KMS-11 (cell line): ENCODE measurements at regions not wholly inside any gene's neighbourhood (a gene's known extent, or its start where the extent isn't known, plus 50 kb on each side); places are given as distances from the start of the nearest gene placed in this dataset.

ENCODE experiments used
- H2AFZ ChIP-seq: fragments of 200-600 bp; sonication (generic); 2 replicates; pipeline ENCODE4 v1.6.1; 2016; ENCODE audit warnings: antibody characterized with exemption, mixed run types, low read depth
- H3K27ac ChIP-seq: fragments of 200-600 bp; sonication (generic); 2 replicates; pipeline ENCODE4 v1.6.1; 2016; ENCODE audit warnings: mild to moderate bottlenecking, mixed run types
- H3K27me3 ChIP-seq: fragments of 200-600 bp; sonication (generic); 2 replicates; pipeline ENCODE4 v1.6.1; 2017; ENCODE audit warnings: mild to moderate bottlenecking, low read depth, mixed run types, moderate library complexity; ENCODE audit not compliant: insufficient read depth
- H3K36me3 ChIP-seq: fragments of 200-600 bp; sonication (generic); 2 replicates; pipeline ENCODE4 v1.6.1; 2017; ENCODE audit warnings: mild to moderate bottlenecking, mixed run types; ENCODE audit not compliant: insufficient read depth
- H3K4me1 ChIP-seq: fragments of 200-600 bp; sonication (generic); 2 replicates; pipeline ENCODE4 v1.6.1; 2016; ENCODE audit warnings: mild to moderate bottlenecking, low read depth, mixed run types; ENCODE audit not compliant: poor library complexity, severe bottlenecking
- H3K4me2 ChIP-seq: fragments of 200-600 bp; sonication (generic); 2 replicates; pipeline ENCODE4 v1.7.0; 2016; ENCODE audit warnings: mild to moderate bottlenecking, mixed run types
- H3K4me3 ChIP-seq: fragments of 200-600 bp; sonication (generic); IDR thresholded peaks from 2 replicates; pipeline ENCODE4 v1.6.1; 2017; ENCODE audit warnings: low read depth, low read length, mixed read lengths; ENCODE audit not compliant: insufficient read depth
- H3K79me2 ChIP-seq: fragments of 200-600 bp; sonication (generic); 2 replicates; pipeline ENCODE4 v1.6.1; 2016; ENCODE audit warnings: low read depth, mixed run types; ENCODE audit not compliant: insufficient read depth
- H3K9ac ChIP-seq: fragments of 200-600 bp; sonication (generic); 2 replicates; pipeline ENCODE4 v1.6.1; 2016; ENCODE audit warnings: mild to moderate bottlenecking, mixed run types
- H4K20me1 ChIP-seq: fragments of 200-600 bp; sonication (generic); 2 replicates; pipeline ENCODE4 v1.6.1; 2016; ENCODE audit warnings: mild to moderate bottlenecking, mixed run types; ENCODE audit not compliant: insufficient read depth
- CTCF ChIP-seq: fragments of 200-600 bp; sonication (generic); conservative IDR thresholded peaks from 2 replicates; pipeline ENCODE4 v1.6.1; 2017; ENCODE audit warnings: low read depth, mild to moderate bottlenecking, antibody characterized with exemption, low read length, moderate library complexity, mixed read lengths

- Histone ChIP-seq H4K20me1 (no peaks in the 10 kb centered on the region), H2AFZ (no peak overlapping the region), H3K9ac (no peak overlapping the region), H3K27ac (no peak overlapping the region), H3K27me3 (no peaks in the 10 kb centered on the region), H3K36me3 (no peaks in the 10 kb centered on the region), H3K79me2 (no peaks in the 10 kb centered on the region), H3K4me2 (no peak overlapping the region), H3K4me3 (no peak overlapping the region), H3K4me1 (peaks cover 38% of the 10 kb centered on the region)
- no peak for TF ChIP-seq CTCF
These were observed 206.9 kb downstream of the LY86 start for GRCh38 chr6:6795393-6795792.

GRCh38 chr6:6796818-6797217 is 208.3 kb downstream of the LY86 start:
- H3K9ac ChIP-seq, result no peak overlapping the region
- H3K79me2 ChIP-seq, result no peaks in the 10 kb centered on the region
- no peaks in the 10 kb centered on the region for H3K27me3 ChIP-seq
- H4K20me1 ChIP-seq, result no peaks in the 10 kb centered on the region
- H3K27ac ChIP-seq, result peak overlapping the region; percentile 96; the same call in 1 of the 2 replicates
- H3K4me3 ChIP-seq, result no peak overlapping the region
- no peak overlapping the region for H2AFZ ChIP-seq
- no peak for TF ChIP-seq CTCF
- H3K4me2 ChIP-seq, result no peak overlapping the region
- H3K4me1 ChIP-seq, result peaks cover 53% of the 10 kb centered on the region
- H3K36me3 ChIP-seq, result no peaks in the 10 kb centered on the region

- TF ChIP-seq CTCF, result no peak
- Histone ChIP-seq H4K20me1 (no peaks in the 10 kb centered on the region), H3K36me3 (no peaks in the 10 kb centered on the region), H2AFZ (peak overlapping the region; percentile 90), H3K27ac (peak overlapping the region; percentile 96), H3K4me2 (peak overlapping the region; percentile 88), H3K4me1 (peaks cover 69% of the 10 kb centered on the region), H3K4me3 (no peak overlapping the region), H3K9ac (peak overlapping the region; percentile 67), H3K27me3 (no peaks in the 10 kb centered on the region), H3K79me2 (no peaks in the 10 kb centered on the region)
These were observed 209.9 kb downstream of the LY86 start for GRCh38 chr6:6798448-6798860.

GRCh38 chr6:6801005-6801335 is 212.4 kb downstream of the LY86 start:
- Histone ChIP-seq H3K4me2 (peak overlapping the region; percentile 88), H3K4me1 (peaks cover 87% of the 10 kb centered on the region), H4K20me1 (no peaks in the 10 kb centered on the region)

More at GRCh38 chr6:6801005-6801335, 212.4 kb downstream of the LY86 start:
- TF ChIP-seq CTCF, result no peak
- peak overlapping the region; percentile 67; the same call in 1 of the 2 replicates for H3K9ac ChIP-seq
- peak overlapping the region; percentile 27; the same call in 1 of the 2 replicates for H2AFZ ChIP-seq
- H3K4me3 ChIP-seq, result no peak overlapping the region
- H3K27me3 ChIP-seq, result no peaks in the 10 kb centered on the region
- no peaks in the 10 kb centered on the region for H3K36me3 ChIP-seq
- H3K27ac ChIP-seq, result peak overlapping the region; percentile 96
- no peaks in the 10 kb centered on the region for H3K79me2 ChIP-seq
